Astrocyte (in vitro differentiated cells and primary cell): ENCODE measurements at regions not wholly inside any gene's neighbourhood (a gene's known extent, or its start where the extent isn't known, plus 50 kb on each side); places are given as distances from the start of the nearest gene placed in this dataset.

Source experiments
- CTCF ChIP-seq: IDR thresholded peaks from 2 replicates; pipeline ENCODE4 v1.5.1; 2011; ENCODE audit warnings: low read depth, mild to moderate bottlenecking, inconsistent platforms, low read length, moderate library complexity; ENCODE audit not compliant: insufficient read depth
- EZH2 ChIP-seq: IDR thresholded peaks from 2 replicates; pipeline ENCODE4 v1.6.1; 2012; ENCODE audit warnings: mild to moderate bottlenecking, low read length, inconsistent platforms; ENCODE audit not compliant: insufficient read depth

GRCh38 chr22:47406180-47406834 is 643.9 kb downstream of the TBC1D22A start:
- TF ChIP-seq CTCF (no peak), EZH2 (no peak)
